Stimulated activated CD4-positive, alpha-beta T cell treated with anti-CD3 and anti-CD28 coated beads, Interleukin-15, amount 100 ng/mL, for 24 hours (primary cell): ENCODE measurements at regions not wholly inside any gene's neighbourhood (a gene's known extent, or its start where the extent isn't known, plus 50 kb on each side); places are given as distances from the start of the nearest gene placed in this dataset.

ENCODE experiments used
- DNase-seq: peaks from one replicate; pipeline ENCODE4 v3.0.0-alpha.2; 2020

GRCh38 chr2:228269351-228269750, 87.9 kb upstream of the SPHKAP start:
- DNase-seq, result no peak

- no peak for DNase-seq
Observed at GRCh38 chr2:228268756-228269155, 87.3 kb upstream of the SPHKAP start.

- DNase-seq, result no peak
Observed at GRCh38 chr2:228268301-228268700, 86.8 kb upstream of the SPHKAP start.

- DNase-seq, result no peak
Observed at GRCh38 chr2:228263156-228263555, 81.7 kb upstream of the SPHKAP start.

- DNase-seq, result no peak
Observed at GRCh38 chr2:228261546-228261945, 80.1 kb upstream of the SPHKAP start.

- DNase-seq, result no peak
Observed at GRCh38 chr2:228257379-228257778, 75.9 kb upstream of the SPHKAP start.

GRCh38 chr2:228253752-228254151, 72.3 kb upstream of the SPHKAP start:
- DNase-seq, result no peak

GRCh38 chr2:228247335-228247734, 65.8 kb upstream of the SPHKAP start:
- no peak for DNase-seq

GRCh38 chr2:228245601-228246000, 64.1 kb upstream of the SPHKAP start:
- DNase-seq, result no peak

GRCh38 chr2:228242591-228242990, 61.1 kb upstream of the SPHKAP start:
- DNase-seq, result no peak

GRCh38 chr2:228239907-228240561, 58.5 kb upstream of the SPHKAP start:
- DNase-seq, result no peak

- DNase-seq, result no peak
Observed at GRCh38 chr2:228239207-228239906, 57.9 kb upstream of the SPHKAP start.
